ENCODE measurements at regions not wholly inside any gene's neighbourhood (a gene's known extent, or its start where the extent isn't known, plus 50 kb on each side); places are given as distances from the start of the nearest gene placed in this dataset.

- TF ChIP-seq EZH2 (IDR thresholded peaks at IDR 0.05; ENCODE audit: borderline replicate concordance, low read length) (no peak), CTCF (IDR thresholded peaks at IDR 0.05; ENCODE audit: low read length) (no peak)
Measured at GRCh38 chr12:91897025-91897515, 248.6 kb downstream of the BTG1 start.
